ENCODE measurements at regions not wholly inside any gene's neighbourhood (a gene's known extent, or its start where the extent isn't known, plus 50 kb on each side); places are given as distances from the start of the nearest gene placed in this dataset.

DNA sequence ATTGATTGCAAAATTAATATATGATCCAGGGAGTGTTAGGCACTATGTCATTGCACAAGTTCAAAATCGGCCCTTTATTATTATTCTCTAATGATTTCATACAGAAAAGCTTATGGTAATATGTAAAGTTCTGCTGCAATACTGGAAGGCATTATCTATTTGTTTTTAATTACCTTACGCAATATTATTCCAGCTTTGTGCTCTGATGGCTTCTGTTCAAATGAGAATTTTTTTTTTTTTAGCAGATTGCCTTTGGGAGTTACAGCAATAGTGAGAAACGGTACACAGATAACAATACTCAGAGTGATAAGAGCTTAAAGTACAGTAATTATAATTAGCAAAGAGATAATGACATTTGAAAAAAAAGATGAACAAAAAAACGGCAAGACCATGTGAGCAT lies 602.2 kb upstream of the ALCAM start:
- BruUV-seq (replicated peaks), result no TSS peak

DNA sequence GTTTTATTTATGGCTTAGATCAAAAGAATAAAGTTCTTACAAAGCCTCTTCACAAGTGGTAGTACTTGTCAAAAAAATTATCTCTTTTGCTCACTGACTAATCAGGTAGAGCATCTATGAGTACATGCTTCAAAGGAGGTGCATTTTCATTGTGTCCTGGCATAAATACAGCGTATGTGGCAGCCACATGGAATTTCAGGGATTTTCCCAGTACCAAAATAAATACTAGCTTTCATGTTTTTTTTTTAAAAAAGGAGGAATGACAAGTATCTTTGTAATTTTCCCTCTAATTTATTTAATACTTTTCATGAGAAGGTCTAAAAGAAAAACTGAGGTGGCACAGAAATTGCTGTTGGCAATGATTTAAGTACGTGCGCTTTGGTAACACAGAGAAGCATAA lies 597.8 kb upstream of the ALCAM start:
- Histone ChIP-seq H3K4me1 (no peaks in the 10 kb centered on the region), H3K4me3 (ENCODE audit: low read depth, low read length) (no peak overlapping the region), H3K27me3 (replicated peaks; ENCODE audit: control insufficient read depth, insufficient read depth, low read length) (no peaks in the 10 kb centered on the region), H3K9me3 (no peaks in the 10 kb centered on the region), H3K36me3 (ENCODE audit: control insufficient read depth, insufficient read depth, low read length) (no peaks in the 10 kb centered on the region)
- POLR2A ChIA-PET, result no interaction called here
- no TSS peak for BruUV-seq (replicated peaks)
- no peak for DNase-seq
- Mint-ChIP-seq H3K36me3 (ENCODE audit: insufficient read depth, unreplicated experiment) (no peaks in the 10 kb centered on the region), H3K4me3 (ENCODE audit: unreplicated experiment) (no peak overlapping the region), H3K27ac (ENCODE audit: unreplicated experiment) (no peak overlapping the region), H3K4me1 (ENCODE audit: low read depth, unreplicated experiment) (no peaks in the 10 kb centered on the region), H3K27me3 (ENCODE audit: insufficient read depth, unreplicated experiment) (no peaks in the 10 kb centered on the region), H3K9me3 (ENCODE audit: unreplicated experiment) (no peaks in the 10 kb centered on the region)
- CTCF ChIA-PET, result no interaction called here
- TF ChIP-seq, protein P1, sequence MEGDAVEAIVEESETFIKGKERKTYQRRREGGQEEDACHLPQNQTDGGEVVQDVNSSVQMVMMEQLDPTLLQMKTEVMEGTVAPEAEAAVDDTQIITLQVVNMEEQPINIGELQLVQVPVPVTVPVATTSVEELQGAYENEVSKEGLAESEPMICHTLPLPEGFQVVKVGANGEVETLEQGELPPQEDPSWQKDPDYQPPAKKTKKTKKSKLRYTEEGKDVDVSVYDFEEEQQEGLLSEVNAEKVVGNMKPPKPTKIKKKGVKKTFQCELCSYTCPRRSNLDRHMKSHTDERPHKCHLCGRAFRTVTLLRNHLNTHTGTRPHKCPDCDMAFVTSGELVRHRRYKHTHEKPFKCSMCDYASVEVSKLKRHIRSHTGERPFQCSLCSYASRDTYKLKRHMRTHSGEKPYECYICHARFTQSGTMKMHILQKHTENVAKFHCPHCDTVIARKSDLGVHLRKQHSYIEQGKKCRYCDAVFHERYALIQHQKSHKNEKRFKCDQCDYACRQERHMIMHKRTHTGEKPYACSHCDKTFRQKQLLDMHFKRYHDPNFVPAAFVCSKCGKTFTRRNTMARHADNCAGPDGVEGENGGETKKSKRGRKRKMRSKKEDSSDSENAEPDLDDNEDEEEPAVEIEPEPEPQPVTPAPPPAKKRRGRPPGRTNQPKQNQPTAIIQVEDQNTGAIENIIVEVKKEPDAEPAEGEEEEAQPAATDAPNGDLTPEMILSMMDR (IDR thresholded peaks at IDR 0.05; ENCODE audit: insufficient read depth in 1 of 2, low read depth in 1 of 2, low read length in 1 of 2, severe bottlenecking in 1 of 2, unreplicated experiment in 1 of 2), result no peak
- intact Hi-C loops (cut with micrococcal nuclease; ENCODE audit: unreplicated experiment), result no loop called here

More for the DNA sequence above, 602.2 kb upstream of the ALCAM start:
- H3K4me1 ChIP-seq, result no peaks in the 10 kb centered on the region
- H3K9me3 ChIP-seq, result no peaks in the 10 kb centered on the region
- CTCF ChIA-PET, result no interaction called here
- no peaks in the 10 kb centered on the region for H3K36me3 Mint-ChIP-seq (ENCODE audit: insufficient read depth, unreplicated experiment)
- no peaks in the 10 kb centered on the region for H3K9me3 Mint-ChIP-seq (ENCODE audit: unreplicated experiment)
- no peak overlapping the region for H3K4me3 ChIP-seq (ENCODE audit: low read depth, low read length)
- no peak overlapping the region for H3K27ac Mint-ChIP-seq (ENCODE audit: unreplicated experiment)
- H3K4me3 Mint-ChIP-seq (ENCODE audit: unreplicated experiment), result no peak overlapping the region
- no peaks in the 10 kb centered on the region for H3K27me3 ChIP-seq (replicated peaks; ENCODE audit: control insufficient read depth, insufficient read depth, low read length)
- no peak for DNase-seq
- TF ChIP-seq, protein P1 (IDR thresholded peaks at IDR 0.05; ENCODE audit: insufficient read depth in 1 of 2, low read depth in 1 of 2, low read length in 1 of 2, severe bottlenecking in 1 of 2, unreplicated experiment in 1 of 2), result no peak
- no peaks in the 10 kb centered on the region for H3K4me1 Mint-ChIP-seq (ENCODE audit: low read depth, unreplicated experiment)
- POLR2A ChIA-PET, result no interaction called here
- intact Hi-C loops (cut with micrococcal nuclease; ENCODE audit: unreplicated experiment), result no loop called here
- H3K36me3 ChIP-seq (ENCODE audit: control insufficient read depth, insufficient read depth, low read length), result no peaks in the 10 kb centered on the region
- no peaks in the 10 kb centered on the region for H3K27me3 Mint-ChIP-seq (ENCODE audit: insufficient read depth, unreplicated experiment)

DNA sequence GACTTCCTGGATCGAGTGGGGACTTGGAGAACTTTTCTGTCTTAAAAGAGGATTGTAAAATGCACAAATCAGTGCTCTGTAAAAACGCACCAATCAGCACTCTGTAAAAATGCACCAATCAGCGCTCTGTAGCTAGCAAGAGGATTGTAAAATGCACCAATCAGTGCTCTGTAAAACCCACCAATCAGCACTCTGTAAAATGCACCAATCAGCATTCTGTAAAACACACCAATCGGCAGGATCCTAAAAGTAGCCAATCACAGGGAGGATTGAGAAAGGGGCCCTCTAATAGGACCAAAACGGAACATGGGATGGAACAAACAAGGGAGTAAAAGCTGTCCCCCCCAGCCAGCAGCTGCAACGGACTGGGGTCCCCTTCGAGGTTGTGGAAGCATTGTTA lies 587.4 kb upstream of the ALCAM start:
- CTCF ChIA-PET, result no interaction called here
- TF ChIP-seq, protein P1 (IDR thresholded peaks at IDR 0.05; ENCODE audit: insufficient read depth in 1 of 2, low read depth in 1 of 2, low read length in 1 of 2, severe bottlenecking in 1 of 2, unreplicated experiment in 1 of 2), result no peak
- no peak overlapping the region for H3K4me3 ChIP-seq (ENCODE audit: low read depth, low read length)
- no peaks in the 10 kb centered on the region for H3K9me3 ChIP-seq
- H3K4me3 Mint-ChIP-seq (ENCODE audit: unreplicated experiment), result no peak overlapping the region
- intact Hi-C loops (cut with micrococcal nuclease; ENCODE audit: unreplicated experiment), result no loop called here
- H3K27ac Mint-ChIP-seq (ENCODE audit: unreplicated experiment), result no peak overlapping the region
- H3K36me3 ChIP-seq (ENCODE audit: control insufficient read depth, insufficient read depth, low read length), result no peaks in the 10 kb centered on the region
- H3K4me1 Mint-ChIP-seq (ENCODE audit: low read depth, unreplicated experiment), result no peaks in the 10 kb centered on the region
- H3K27me3 Mint-ChIP-seq (ENCODE audit: insufficient read depth, unreplicated experiment), result no peaks in the 10 kb centered on the region
- H3K27me3 ChIP-seq (replicated peaks; ENCODE audit: control insufficient read depth, insufficient read depth, low read length), result no peaks in the 10 kb centered on the region
- no peaks in the 10 kb centered on the region for H3K4me1 ChIP-seq
- H3K36me3 Mint-ChIP-seq (ENCODE audit: insufficient read depth, unreplicated experiment), result no peaks in the 10 kb centered on the region
- POLR2A ChIA-PET, result no interaction called here
- H3K9me3 Mint-ChIP-seq (ENCODE audit: unreplicated experiment), result no peaks in the 10 kb centered on the region
- DNase-seq, result no peak
- no TSS peak for BruUV-seq (replicated peaks)

All from Caco-2 (cell line).